GM23338 (cell line): ENCODE measurements at regions not wholly inside any gene's neighbourhood (a gene's known extent, or its start where the extent isn't known, plus 50 kb on each side); places are given as distances from the start of the nearest gene placed in this dataset.
A peak's percentile ranks its signal among the peaks of the same experiment; 100 is the strongest.

Experiments used
- ATAC-seq: fragments of 200-7000 bp; cut with Tn5 transposase; 3 replicates; pipeline ENCODE4 v1.9.1; 2020
- DNase-seq: peaks from one replicate; pipeline ENCODE4 v3.0.0-alpha.2; 2015; ENCODE audit warnings: low spot score
- H2AFZ ChIP-seq: fragments of 200-600 bp; sonication (generic); 2 replicates; pipeline ENCODE4 v1.8.0; 2016; ENCODE audit warnings: antibody characterized with exemption, mild to moderate bottlenecking, moderate library complexity
- H3F3A ChIP-seq: fragments of 200-600 bp; sonication (generic); replicated peaks from 2 replicates; pipeline ENCODE4 v1.8.0; 2017; ENCODE audit warnings: antibody characterized with exemption, mixed run types, low read depth
- H3K27ac ChIP-seq: fragments of 200-600 bp; sonication (generic); 2 replicates; pipeline ENCODE4 v1.6.1; 2016; ENCODE audit warnings: low read depth
- H3K27me3 ChIP-seq: fragments of 200-600 bp; sonication (generic); 2 replicates; pipeline ENCODE4 v1.8.0; 2016; ENCODE audit warnings: mild to moderate bottlenecking, mixed run types, moderate library complexity; ENCODE audit not compliant: insufficient read depth
- H3K36me3 ChIP-seq: fragments of 200-600 bp; sonication (generic); 2 replicates; pipeline ENCODE4 v1.8.0; 2016; ENCODE audit warnings: mild to moderate bottlenecking; ENCODE audit not compliant: insufficient read depth
- H3K4me1 ChIP-seq: fragments of 200-600 bp; sonication (generic); 2 replicates; pipeline ENCODE4 v1.8.0; 2016; ENCODE audit warnings: mild to moderate bottlenecking, moderate library complexity; ENCODE audit not compliant: insufficient read depth
- H3K4me2 ChIP-seq: fragments of 200-600 bp; sonication (generic); 2 replicates; pipeline ENCODE4 v1.7.1; 2017; ENCODE audit warnings: mixed run types
- H3K4me3 ChIP-seq: fragments of 200-600 bp; sonication (generic); 2 replicates; pipeline ENCODE4 v1.6.1; 2016; ENCODE audit warnings: mixed run types
- H3K79me2 ChIP-seq: fragments of 200-600 bp; sonication (generic); replicated peaks from 2 replicates; pipeline ENCODE4 v1.8.0; 2017; ENCODE audit warnings: mild to moderate bottlenecking; ENCODE audit not compliant: insufficient read depth
- H3K9me2 ChIP-seq: fragments of 200-600 bp; sonication (generic); 2 replicates; pipeline ENCODE4 v1.8.0; 2017; ENCODE audit not compliant: insufficient read depth
- H4K20me1 ChIP-seq: fragments of 200-600 bp; sonication (generic); replicated peaks from 2 replicates; pipeline ENCODE4 v1.8.0; 2017; ENCODE audit warnings: mild to moderate bottlenecking; ENCODE audit not compliant: insufficient read depth
- H3K27ac Mint-ChIP-seq: 2 replicates; pipeline ENCODE4 v1.8.0; 2020; ENCODE audit warnings: inconsistent platforms, mild to moderate bottlenecking, moderate library complexity, mixed read lengths
- H3K27me3 Mint-ChIP-seq: 3 replicates; pipeline ENCODE4 v1.8.0; 2022; ENCODE audit warnings: low read depth, mild to moderate bottlenecking, moderate library complexity, mixed read lengths, inconsistent platforms; ENCODE audit not compliant: insufficient read depth, poor library complexity
- H3K36me3 Mint-ChIP-seq: 3 replicates; pipeline ENCODE4 v1.8.0; 2021; ENCODE audit warnings: low read depth, mild to moderate bottlenecking, inconsistent platforms, moderate library complexity, mixed read lengths
- H3K4me1 Mint-ChIP-seq: 3 replicates; pipeline ENCODE4 v1.8.0; 2020; ENCODE audit warnings: mild to moderate bottlenecking, inconsistent platforms, mixed read lengths
- H3K4me3 Mint-ChIP-seq: 3 replicates; pipeline ENCODE4 v1.8.0; 2021; ENCODE audit warnings: moderate library complexity, mild to moderate bottlenecking, inconsistent platforms, mixed read lengths
- H3K9me3 Mint-ChIP-seq: 3 replicates; pipeline ENCODE4 v1.8.0; 2020; ENCODE audit warnings: moderate library complexity, mild to moderate bottlenecking, inconsistent platforms, mixed read lengths
- CREB1 ChIP-seq: fragments of 250-450 bp; sonication (Bioruptor Pico); IDR thresholded peaks from 2 replicates; pipeline ENCODE4 v1.5.0; 2020; ENCODE audit warnings: low read depth, mild to moderate bottlenecking, moderate library complexity
- CTCF ChIP-seq, 2 experiments: fragments of 200-600 bp in 1 of 2; sonication (generic) in 1 of 2; conservative IDR thresholded peaks; 2 replicates each; pipeline versions ENCODE4 v1.5.1 to v1.6.1; 2016 to 2017; ENCODE audit warnings: antibody characterized with exemption in 2 of 2, low read depth in 2 of 2, mild to moderate bottlenecking in 2 of 2, moderate library complexity in 1 of 2
- ETS1 ChIP-seq: IDR thresholded peaks from 2 replicates; pipeline ENCODE4 v1.6.1; 2016; ENCODE audit warnings: antibody characterized with exemption
- EZH2 ChIP-seq: fragments of 200-600 bp; sonication (generic); IDR thresholded peaks from one replicate; pipeline ENCODE4 v1.8.0; 2017; ENCODE audit warnings: antibody characterized with exemption, mild to moderate bottlenecking, low read depth; ENCODE audit not compliant: unreplicated experiment
- EZH2phosphoT487 ChIP-seq: fragments of 200-600 bp; sonication (generic); IDR thresholded peaks from one replicate; pipeline ENCODE4 v1.8.1; 2018; ENCODE audit warnings: antibody characterized with exemption; ENCODE audit not compliant: unreplicated experiment
- JUNB ChIP-seq: IDR thresholded peaks from one replicate; pipeline ENCODE4 v1.6.1; 2016; ENCODE audit warnings: antibody characterized with exemption; ENCODE audit not compliant: unreplicated experiment
- NANOG ChIP-seq: IDR thresholded peaks from 2 replicates; pipeline ENCODE4 v1.6.1; 2016; ENCODE audit warnings: antibody characterized with exemption, borderline replicate concordance
- POLR2AphosphoS5 ChIP-seq: IDR thresholded peaks from 2 replicates; pipeline ENCODE4 v1.6.1; 2016; ENCODE audit warnings: antibody characterized with exemption, low read depth
- STAT1 ChIP-seq: IDR thresholded peaks from one replicate; pipeline ENCODE4 v1.6.1; 2016; ENCODE audit warnings: antibody characterized with exemption; ENCODE audit not compliant: unreplicated experiment
- ZNF114 ChIP-seq: fragments of 250-450 bp; sonication (Bioruptor Pico); IDR thresholded peaks from 2 replicates; pipeline ENCODE4 v1.5.0; 2020; ENCODE audit warnings: mild to moderate bottlenecking, moderate library complexity
- ZNF331 ChIP-seq: fragments of 250-450 bp; sonication (Bioruptor Pico); IDR thresholded peaks from 2 replicates; pipeline ENCODE4 v1.5.0; 2020; ENCODE audit warnings: low read depth, mild to moderate bottlenecking, moderate library complexity
- ZNF462 ChIP-seq: fragments of 250-450 bp; sonication (Bioruptor Pico); IDR thresholded peaks from 2 replicates; pipeline ENCODE4 v1.5.0; 2020; ENCODE audit warnings: mild to moderate bottlenecking, moderate library complexity

- Mint-ChIP-seq H3K27ac (peak overlapping the region; percentile 87), H3K4me1 (peaks cover 25% of the 10 kb centered on the region), H3K36me3 (no peaks in the 10 kb centered on the region; the same call in 1 of the 3 replicates), H3K27me3 (no peaks in the 10 kb centered on the region), H3K4me3 (no peak overlapping the region), H3K9me3 (peaks cover 3% of the 10 kb centered on the region; the same call in 2 of the 3 replicates)
- Histone ChIP-seq H3K27ac (peak overlapping the region; percentile 93), H3K27me3 (no peaks in the 10 kb centered on the region), H3K4me1 (peaks cover 33% of the 10 kb centered on the region), H4K20me1 (no peaks in the 10 kb centered on the region), H3K36me3 (no peaks in the 10 kb centered on the region), H3K4me2 (no peak overlapping the region), H3K79me2 (no peaks in the 10 kb centered on the region), H3K4me3 (no peak overlapping the region), H2AFZ (no peak overlapping the region), H3K9me2 (no peaks in the 10 kb centered on the region), H3F3A (no peaks in the 10 kb centered on the region)
- TF ChIP-seq CREB1 (CRISPR knock-in tag), result no peak
- TF ChIP-seq ZNF114 (CRISPR knock-in tag), result no peak
- no peak for TF ChIP-seq STAT1
- TF ChIP-seq EZH2, result no peak
- ATAC-seq (peak; percentile 18), DNase-seq (peak; percentile 14)
Observed at GRCh38 chr3:105157766-105158085, 209.0 kb upstream of the ALCAM start.

GRCh38 chr3:105158286-105158685 is 208.4 kb upstream of the ALCAM start:
- Histone ChIP-seq H3K79me2 (no peaks in the 10 kb centered on the region), H3F3A (no peaks in the 10 kb centered on the region), H4K20me1 (no peaks in the 10 kb centered on the region), H3K27me3 (no peaks in the 10 kb centered on the region), H3K4me3 (no peak overlapping the region), H3K4me1 (peaks cover 33% of the 10 kb centered on the region), H3K36me3 (no peaks in the 10 kb centered on the region), H3K4me2 (no peak overlapping the region), H3K27ac (peak overlapping the region; percentile 93), H2AFZ (no peak overlapping the region), H3K9me2 (no peaks in the 10 kb centered on the region)
- no peak for ATAC-seq
- Mint-ChIP-seq H3K36me3 (no peaks in the 10 kb centered on the region; the same call in 1 of the 3 replicates), H3K4me1 (peaks cover 25% of the 10 kb centered on the region), H3K4me3 (no peak overlapping the region), H3K9me3 (peaks cover 3% of the 10 kb centered on the region; the same call in 2 of the 3 replicates), H3K27me3 (no peaks in the 10 kb centered on the region), H3K27ac (no peak overlapping the region)
- no peak for DNase-seq
- TF ChIP-seq POLR2AphosphoS5, result no peak
- TF ChIP-seq EZH2, result no peak
- no peak for TF ChIP-seq ZNF462 (CRISPR knock-in tag)
- TF ChIP-seq ZNF114 (CRISPR knock-in tag), result no peak
- TF ChIP-seq STAT1, result no peak
- TF ChIP-seq CTCF (conservative IDR thresholded peaks at IDR 0.05; ENCODE audit: low read depth in 2 of 2), result no peak
- TF ChIP-seq NANOG, result no peak
- no peak for TF ChIP-seq JUNB
- no peak for TF ChIP-seq ETS1
- no peak for TF ChIP-seq EZH2phosphoT487
- TF ChIP-seq CREB1 (CRISPR knock-in tag), result no peak
- TF ChIP-seq ZNF331 (CRISPR knock-in tag), result no peak
